Motor neuron (in vitro differentiated cells): ENCODE measurements at regions not wholly inside any gene's neighbourhood (a gene's known extent, or its start where the extent isn't known, plus 50 kb on each side); places are given as distances from the start of the nearest gene placed in this dataset.

ENCODE experiments used
- ATAC-seq, 8 experiments: fragments of 200-7000 bp; cut with Tn5 transposase; replicated peaks in 6 of 8; 2 replicates each; pipeline ENCODE4 v1.8.0; 2021; ENCODE audit warnings: mild to moderate bottlenecking in 8 of 8, moderate library complexity in 8 of 8
- H3K27ac ChIP-seq, 2 donors: fragments of 250-450 bp; sonication (Bioruptor Pico); 2 replicates each; pipeline ENCODE4 v1.9.0; 2021; ENCODE audit warnings: antibody characterized with exemption in 2 of 2, mild to moderate bottlenecking in 2 of 2, moderate library complexity in 1 of 2
- H3K4me1 ChIP-seq, 2 donors: fragments of 250-450 bp; sonication (Bioruptor Pico); replicated peaks in 1 of 2; 2 replicates each; pipeline ENCODE4 v1.6.1; 2021; ENCODE audit warnings: antibody characterized with exemption in 2 of 2, mild to moderate bottlenecking in 2 of 2, moderate library complexity in 1 of 2
- H3K4me3 ChIP-seq, 5 donors: fragments of 250-450 bp; sonication (Bioruptor Pico); 2 replicates each; pipeline ENCODE4 v1.9.0; 2021; ENCODE audit warnings: antibody characterized with exemption in 5 of 5, mild to moderate bottlenecking in 5 of 5, moderate library complexity in 4 of 5
- WGBS, 10 experiments: fragments of 450-650 bp; shearing (Covaris generic); methylation state at CpG; one replicate each; pipeline ENCODE4 v1.0.0; 2022; 5-methylcytosine and 5-hydroxymethylcytosine counted together
- in situ Hi-C, 9 experiments: fragments of 400-800 bp; cut with MboI; loops; one replicate each; pipeline ENCODE4 v1.15.0; 2021; ENCODE audit warnings: low sequenced_read_pairs in 9 of 9, low pct_unique_long_range_greater_than_20kb in 2 of 9; ENCODE audit not compliant: unreplicated experiment in 9 of 9

- Histone ChIP-seq H3K4me3 (no peak overlapping the region), H3K4me1 (peaks cover 45 to 53% of the 10 kb centered on the region in 2 donors), H3K27ac (no peak overlapping the region)
- WGBS, 10 experiments = 0 to 100% (median 93%) methylated on average over 1 of the region's 1 CpG; no CpG with 5 or more reads in 6 of the 10 experiments
- no peak for ATAC-seq
- in situ Hi-C loops = no loop called here
These were observed 343.6 kb upstream of the MTNR1B start for GRCh38 chr11:92625894-92626293.

GRCh38 chr11:92626624-92627023 is 342.8 kb upstream of the MTNR1B start:
- in situ Hi-C loops = no loop called here
- ATAC-seq = no peak
- Histone ChIP-seq H3K4me1 (peaks cover 45 to 53% of the 10 kb centered on the region in 2 donors), H3K4me3 (no peak overlapping the region), H3K27ac (no peak overlapping the region)
- 60 to 100% (median 79%) methylated on average over 1 of the region's 1 CpG; no CpG with 5 or more reads in 4 of the 10 experiments for WGBS, 10 experiments

GRCh38 chr11:92627615-92628256 is 341.7 kb upstream of the MTNR1B start:
- peak in 5 of 8 experiments; percentile 29 to 55 (median 50) for ATAC-seq
- 18 to 69% (median 43%) methylated on average over 1 to 6 of the region's 7 CpGs; no CpG with 5 or more reads in 2 of the 10 experiments for WGBS, 10 experiments
- peak overlapping the region; percentile 19 to 52 for H3K27ac ChIP-seq

GRCh38 chr11:92628401-92629292 is 340.8 kb upstream of the MTNR1B start:
- ATAC-seq = peak in 5 of 8 experiments; percentile 87 to 90 (median 88)
- peaks cover 39 to 58% of the 10 kb centered on the region in 2 donors for H3K4me1 ChIP-seq
- H3K4me3 ChIP-seq = no peak overlapping the region
- WGBS, 10 experiments = 0 to 89% (median 24%) methylated on average over 1 to 4 of the region's 4 CpGs; no CpG with 5 or more reads in 3 of the 10 experiments
- in situ Hi-C loops = no loop called here
- peak overlapping the region; percentile 32 to 75 for H3K27ac ChIP-seq

More at GRCh38 chr11:92627615-92628256, 341.7 kb upstream of the MTNR1B start:
- in situ Hi-C loops = no loop called here
- Histone ChIP-seq H3K4me3 (no peak overlapping the region), H3K4me1 (peaks cover 41 to 54% of the 10 kb centered on the region in 2 donors)

GRCh38 chr11:92632495-92632894 is 337.0 kb upstream of the MTNR1B start:
- Histone ChIP-seq H3K4me3 (no peak overlapping the region), H3K27ac (no peak overlapping the region), H3K4me1 (peaks cover 25 to 53% of the 10 kb centered on the region in 2 donors)
- in situ Hi-C loops = no loop called here
- ATAC-seq = no peak
- WGBS, 10 experiments = 20 to 100% (median 85%) methylated on average over 1 to 3 of the region's 3 CpGs; no CpG with 5 or more reads in 3 of the 10 experiments

GRCh38 chr11:92633820-92634219 is 335.6 kb upstream of the MTNR1B start:
- Histone ChIP-seq H3K4me3 (no peak overlapping the region), H3K4me1 (peaks cover 17 to 47% of the 10 kb centered on the region in 2 donors), H3K27ac (no peak overlapping the region)
- ATAC-seq = peak in 2 of 8 experiments; percentile 65 to 90
- in situ Hi-C loops = no loop called here
- WGBS, 10 experiments = 0 to 100% (median 60%) methylated on average over 1 of the region's 1 CpG; no CpG with 5 or more reads in 4 of the 10 experiments

GRCh38 chr11:92636543-92637188 is 332.8 kb upstream of the MTNR1B start:
- Histone ChIP-seq H3K4me3 (no peak overlapping the region), H3K27ac (no peak overlapping the region), H3K4me1 (peaks cover 9 to 29% of the 10 kb centered on the region in 2 donors)
- 8 to 93% (median 60%) methylated on average over 1 to 3 of the region's 3 CpGs; no CpG with 5 or more reads in 2 of the 10 experiments for WGBS, 10 experiments
- peak in 3 of 8 experiments; percentile 30 to 77 (median 58) for ATAC-seq
- in situ Hi-C loops = no loop called here

GRCh38 chr11:92638678-92639077 is 330.8 kb upstream of the MTNR1B start:
- H3K27ac ChIP-seq = no peak overlapping the region
- peaks cover 9 to 19% of the 10 kb centered on the region in 2 donors for H3K4me1 ChIP-seq
- 40 to 100% (median 87%) methylated on average over 2 to 3 of the region's 3 CpGs; no CpG with 5 or more reads in 4 of the 10 experiments for WGBS, 10 experiments
- no peak overlapping the region for H3K4me3 ChIP-seq
- in situ Hi-C loops = no loop called here
- ATAC-seq = no peak

GRCh38 chr11:92642177-92642931 is 327.1 kb upstream of the MTNR1B start:
- in situ Hi-C loops = no loop called here
- Histone ChIP-seq H3K4me1 (peaks cover 5 to 13% of the 10 kb centered on the region in 2 donors), H3K4me3 (no peak overlapping the region), H3K27ac (no peak overlapping the region)
- ATAC-seq = no peak

GRCh38 chr11:92643827-92644226 is 325.6 kb upstream of the MTNR1B start:
- WGBS, 10 experiments = 0 to 100% (median 67%) methylated on average over 1 to 2 of the region's 2 CpGs; no CpG with 5 or more reads in 5 of the 10 experiments
- ATAC-seq = peak in 1 of 8 experiments; percentile 50
- H3K4me1 ChIP-seq = peaks cover 3 to 8% of the 10 kb centered on the region in 2 donors

GRCh38 chr11:92644595-92645445 is 324.6 kb upstream of the MTNR1B start:
- in situ Hi-C loops = no loop called here
- ATAC-seq = no peak
- H3K27ac ChIP-seq = no peak overlapping the region
- H3K4me1 ChIP-seq = peaks cover 3 to 8% of the 10 kb centered on the region in 2 donors
- no peak overlapping the region for H3K4me3 ChIP-seq
- WGBS, 10 experiments = 39 to 99% (median 88%) methylated on average over 2 to 10 of the region's 10 CpGs

More at GRCh38 chr11:92643827-92644226, 325.6 kb upstream of the MTNR1B start:
- in situ Hi-C loops = no loop called here
- Histone ChIP-seq H3K27ac (no peak overlapping the region), H3K4me3 (no peak overlapping the region)
